ENCODE measurements at regions not wholly inside any gene's neighbourhood (a gene's known extent, or its start where the extent isn't known, plus 50 kb on each side); places are given as distances from the start of the nearest gene placed in this dataset.

DNA sequence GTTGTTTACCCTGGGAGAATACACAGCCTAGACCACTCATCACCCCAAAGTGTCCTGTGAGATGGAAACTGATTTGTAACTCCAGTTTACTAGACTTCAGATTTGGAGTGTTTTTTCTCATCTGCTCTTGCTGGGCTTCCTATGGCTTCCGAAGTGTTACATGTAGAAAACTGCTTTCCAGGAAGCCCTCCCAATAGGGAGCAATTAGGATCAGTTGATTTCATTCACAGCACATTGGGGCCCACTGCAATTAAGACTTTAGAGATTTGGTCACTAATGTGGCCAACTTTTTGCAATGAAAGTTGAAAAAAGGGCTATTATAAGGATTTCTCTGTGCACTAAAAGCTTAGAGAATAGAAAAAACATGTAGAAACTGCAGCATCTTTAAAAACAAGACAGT is 656.6 kb upstream of the CHAC2 start:
- H3K9me3 Mint-ChIP-seq (ENCODE audit: unreplicated experiment): no peaks in the 10 kb centered on the region
- peaks cover 17% of the 10 kb centered on the region for H3K27me3 Mint-ChIP-seq (ENCODE audit: unreplicated experiment)
- TF ChIP-seq, protein P1, sequence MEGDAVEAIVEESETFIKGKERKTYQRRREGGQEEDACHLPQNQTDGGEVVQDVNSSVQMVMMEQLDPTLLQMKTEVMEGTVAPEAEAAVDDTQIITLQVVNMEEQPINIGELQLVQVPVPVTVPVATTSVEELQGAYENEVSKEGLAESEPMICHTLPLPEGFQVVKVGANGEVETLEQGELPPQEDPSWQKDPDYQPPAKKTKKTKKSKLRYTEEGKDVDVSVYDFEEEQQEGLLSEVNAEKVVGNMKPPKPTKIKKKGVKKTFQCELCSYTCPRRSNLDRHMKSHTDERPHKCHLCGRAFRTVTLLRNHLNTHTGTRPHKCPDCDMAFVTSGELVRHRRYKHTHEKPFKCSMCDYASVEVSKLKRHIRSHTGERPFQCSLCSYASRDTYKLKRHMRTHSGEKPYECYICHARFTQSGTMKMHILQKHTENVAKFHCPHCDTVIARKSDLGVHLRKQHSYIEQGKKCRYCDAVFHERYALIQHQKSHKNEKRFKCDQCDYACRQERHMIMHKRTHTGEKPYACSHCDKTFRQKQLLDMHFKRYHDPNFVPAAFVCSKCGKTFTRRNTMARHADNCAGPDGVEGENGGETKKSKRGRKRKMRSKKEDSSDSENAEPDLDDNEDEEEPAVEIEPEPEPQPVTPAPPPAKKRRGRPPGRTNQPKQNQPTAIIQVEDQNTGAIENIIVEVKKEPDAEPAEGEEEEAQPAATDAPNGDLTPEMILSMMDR (IDR thresholded peaks at IDR 0.05): no peak
- H3K27ac Mint-ChIP-seq (ENCODE audit: unreplicated experiment): no peak overlapping the region
- H3K4me3 Mint-ChIP-seq (ENCODE audit: unreplicated experiment): no peak overlapping the region
- no peaks in the 10 kb centered on the region for H3K4me1 Mint-ChIP-seq (ENCODE audit: unreplicated experiment)
- no peaks in the 10 kb centered on the region for H3K36me3 Mint-ChIP-seq (ENCODE audit: unreplicated experiment)
- DNase-seq (ENCODE audit: extremely low spot score, unreplicated experiment): no peak

DNA sequence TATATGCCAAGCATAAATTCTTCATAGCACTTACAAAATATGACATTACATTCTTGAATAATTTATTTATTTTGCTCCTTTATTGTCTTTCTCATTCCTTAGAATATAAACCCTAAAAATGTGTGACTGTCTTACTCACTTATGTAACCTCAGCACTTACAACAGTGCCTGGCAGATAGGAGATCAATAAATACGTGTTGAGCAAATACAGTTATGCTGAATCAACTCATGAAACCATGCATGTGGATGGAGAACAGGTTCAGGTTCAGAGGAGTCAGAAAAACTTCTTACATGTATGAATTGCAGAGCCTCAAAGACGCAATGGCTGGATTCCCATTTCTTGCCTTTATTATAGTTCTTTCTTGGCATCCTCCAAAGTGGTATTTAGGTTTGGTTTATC is 659.4 kb upstream of the CHAC2 start:
- Mint-ChIP-seq H3K9me3 (ENCODE audit: unreplicated experiment) (no peaks in the 10 kb centered on the region), H3K4me3 (ENCODE audit: unreplicated experiment) (no peak overlapping the region), H3K4me1 (ENCODE audit: unreplicated experiment) (peaks cover 8% of the 10 kb centered on the region), H3K27ac (ENCODE audit: unreplicated experiment) (no peak overlapping the region), H3K36me3 (ENCODE audit: unreplicated experiment) (no peaks in the 10 kb centered on the region), H3K27me3 (ENCODE audit: unreplicated experiment) (peaks cover 11% of the 10 kb centered on the region)
- no peak for DNase-seq (ENCODE audit: extremely low spot score, unreplicated experiment)
- TF ChIP-seq, protein P1 (IDR thresholded peaks at IDR 0.05): no peak

DNA sequence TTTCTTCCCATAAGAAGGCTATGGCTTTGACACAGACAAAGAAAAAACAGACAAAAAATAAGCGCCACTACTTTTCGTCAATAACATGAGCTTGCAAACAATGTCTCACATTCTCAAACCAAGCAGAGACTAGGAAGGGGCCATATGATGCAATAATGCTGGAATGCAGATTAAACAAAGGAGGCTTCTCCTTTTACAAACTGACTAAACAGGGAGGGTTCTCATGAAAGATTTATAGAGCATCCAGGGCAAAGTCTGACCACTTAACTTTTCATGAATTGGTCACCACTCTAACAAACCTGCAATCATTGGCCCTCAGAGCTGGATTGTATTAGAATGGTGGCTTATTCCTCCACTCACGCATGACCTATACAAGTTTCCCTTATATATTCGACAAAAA is 663.3 kb upstream of the CHAC2 start:
- TF ChIP-seq, protein P1 (IDR thresholded peaks at IDR 0.05): no peak
- Mint-ChIP-seq H3K27me3 (ENCODE audit: unreplicated experiment) (peaks cover 6% of the 10 kb centered on the region), H3K9me3 (ENCODE audit: unreplicated experiment) (no peaks in the 10 kb centered on the region), H3K4me3 (ENCODE audit: unreplicated experiment) (no peak overlapping the region), H3K36me3 (ENCODE audit: unreplicated experiment) (no peaks in the 10 kb centered on the region), H3K4me1 (ENCODE audit: unreplicated experiment) (peaks cover 8% of the 10 kb centered on the region), H3K27ac (ENCODE audit: unreplicated experiment) (no peak overlapping the region)
- DNase-seq (ENCODE audit: extremely low spot score, unreplicated experiment): no peak

DNA sequence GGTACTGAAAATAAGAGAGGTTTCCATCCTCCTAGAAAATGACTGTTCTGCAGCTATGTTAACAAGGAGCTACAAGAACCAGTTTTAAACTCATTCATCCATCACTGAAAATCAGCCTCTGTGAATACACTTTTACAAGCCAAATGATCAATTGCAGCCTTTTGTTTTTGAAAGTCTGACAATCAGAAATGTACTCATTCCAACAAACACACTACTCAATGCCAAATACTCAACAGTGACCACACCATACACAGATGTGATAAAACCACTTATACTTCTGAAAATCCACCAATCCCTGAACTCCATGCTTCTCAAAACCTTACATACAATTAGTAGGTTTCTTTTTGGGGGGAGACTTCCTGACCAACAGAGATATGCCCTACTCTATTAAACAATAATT is 663.9 kb upstream of the CHAC2 start:
- peaks cover 8% of the 10 kb centered on the region for H3K4me1 Mint-ChIP-seq (ENCODE audit: unreplicated experiment)
- TF ChIP-seq, protein P1 (IDR thresholded peaks at IDR 0.05): no peak
- H3K36me3 Mint-ChIP-seq (ENCODE audit: unreplicated experiment): no peaks in the 10 kb centered on the region
- no peak for DNase-seq (ENCODE audit: extremely low spot score, unreplicated experiment)
- no peak overlapping the region for H3K4me3 Mint-ChIP-seq (ENCODE audit: unreplicated experiment)
- H3K27me3 Mint-ChIP-seq (ENCODE audit: unreplicated experiment): peaks cover 6% of the 10 kb centered on the region
- H3K9me3 Mint-ChIP-seq (ENCODE audit: unreplicated experiment): no peaks in the 10 kb centered on the region
- no peak overlapping the region for H3K27ac Mint-ChIP-seq (ENCODE audit: unreplicated experiment)

DNA sequence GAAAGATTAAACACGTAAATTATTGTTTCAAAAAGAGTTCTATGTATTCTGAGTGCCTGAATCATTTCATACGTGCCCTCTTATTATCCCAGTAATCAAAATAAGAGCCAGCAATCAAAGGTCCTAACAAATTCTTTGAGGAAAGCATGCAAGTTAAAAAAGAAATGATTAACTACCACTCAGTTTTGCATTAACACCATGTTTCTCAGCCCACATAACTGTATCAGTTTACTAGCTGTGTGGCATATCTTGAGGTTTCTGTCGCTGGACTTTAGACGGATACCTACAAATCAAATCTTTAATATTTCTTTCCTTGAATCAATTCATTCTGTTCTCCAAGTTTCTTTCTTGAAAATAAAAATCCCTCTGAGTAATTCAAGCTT is 668.9 kb upstream of the CHAC2 start:
- H3K4me1 Mint-ChIP-seq (ENCODE audit: unreplicated experiment): no peaks in the 10 kb centered on the region
- peaks cover 17% of the 10 kb centered on the region for H3K27me3 Mint-ChIP-seq (ENCODE audit: unreplicated experiment)
- H3K36me3 Mint-ChIP-seq (ENCODE audit: unreplicated experiment): no peaks in the 10 kb centered on the region

More for the DNA sequence above, 668.9 kb upstream of the CHAC2 start:
- Mint-ChIP-seq H3K4me3 (ENCODE audit: unreplicated experiment) (no peak overlapping the region), H3K27ac (ENCODE audit: unreplicated experiment) (no peak overlapping the region), H3K9me3 (ENCODE audit: unreplicated experiment) (no peaks in the 10 kb centered on the region)
- no peak for DNase-seq (ENCODE audit: extremely low spot score, unreplicated experiment)
- TF ChIP-seq, protein P1 (IDR thresholded peaks at IDR 0.05): no peak
